ENCODE measurements at regions not wholly inside any gene's neighbourhood (a gene's known extent, or its start where the extent isn't known, plus 50 kb on each side); places are given as distances from the start of the nearest gene placed in this dataset.
A peak's percentile ranks its signal among the peaks of the same experiment; 100 is the strongest.
"Not testable (repeated sequence)": the region's sequence is repeated elsewhere in the genome, so short reads cannot be mapped to it uniquely, and the experiment has no call there.

- H3K4me3 ChIP-seq (ENCODE audit: low read depth, low read length) = not testable (repeated sequence)
- peak; percentile 35 for DNase-seq (ENCODE audit: low read depth)
Measured at GRCh38 chr7:38331853-38332595, 58.6 kb upstream of the TARP start.

GRCh38 chr7:38330861-38331621 lies 57.6 kb upstream of the TARP start:
- H3K4me3 ChIP-seq (ENCODE audit: low read depth, low read length) = no peak overlapping the region
- no peak for TF ChIP-seq MAX (IDR thresholded peaks at IDR 0.05; ENCODE audit: low read depth, low read length)
- no peak for TF ChIP-seq POLR2A (IDR thresholded peaks at IDR 0.05; ENCODE audit: extremely low read depth, insufficient read length)
- TF ChIP-seq MYC (IDR thresholded peaks at IDR 0.05; ENCODE audit: low read depth, low read length) = no peak
- TF ChIP-seq CTCF (IDR thresholded peaks at IDR 0.05; ENCODE audit: low read depth, low read length) = peak; percentile 87
- peak; percentile 87 for DNase-seq (ENCODE audit: low read depth)

- DNase-seq (ENCODE audit: low read depth) = no peak
- no peak for TF ChIP-seq MAX (IDR thresholded peaks at IDR 0.05; ENCODE audit: low read depth, low read length)
- no peak for TF ChIP-seq MYC (IDR thresholded peaks at IDR 0.05; ENCODE audit: low read depth, low read length)
- TF ChIP-seq CTCF (IDR thresholded peaks at IDR 0.05; ENCODE audit: low read depth, low read length) = no peak
- no peak for TF ChIP-seq POLR2A (IDR thresholded peaks at IDR 0.05; ENCODE audit: extremely low read depth, insufficient read length)
- no peak overlapping the region for H3K4me3 ChIP-seq (ENCODE audit: low read depth, low read length)
Measured at GRCh38 chr7:38330039-38330438, 56.6 kb upstream of the TARP start.

GRCh38 chr7:38329340-38329739 lies 55.9 kb upstream of the TARP start:
- H3K4me3 ChIP-seq (ENCODE audit: low read depth, low read length) = no peak overlapping the region
- no peak for TF ChIP-seq CTCF (IDR thresholded peaks at IDR 0.05; ENCODE audit: low read depth, low read length)
- no peak for TF ChIP-seq MAX (IDR thresholded peaks at IDR 0.05; ENCODE audit: low read depth, low read length)
- no peak for TF ChIP-seq MYC (IDR thresholded peaks at IDR 0.05; ENCODE audit: low read depth, low read length)
- TF ChIP-seq POLR2A (IDR thresholded peaks at IDR 0.05; ENCODE audit: extremely low read depth, insufficient read length) = no peak
- no peak for DNase-seq (ENCODE audit: low read depth)

GRCh38 chr7:38328814-38329213 lies 55.4 kb upstream of the TARP start:
- H3K4me3 ChIP-seq (ENCODE audit: low read depth, low read length) = no peak overlapping the region
- no peak for DNase-seq (ENCODE audit: low read depth)
- TF ChIP-seq CTCF (IDR thresholded peaks at IDR 0.05; ENCODE audit: low read depth, low read length) (no peak), MYC (IDR thresholded peaks at IDR 0.05; ENCODE audit: low read depth, low read length) (no peak), MAX (IDR thresholded peaks at IDR 0.05; ENCODE audit: low read depth, low read length) (no peak), POLR2A (IDR thresholded peaks at IDR 0.05; ENCODE audit: extremely low read depth, insufficient read length) (no peak)

GRCh38 chr7:38327637-38328036 lies 54.2 kb upstream of the TARP start:
- DNase-seq (ENCODE audit: low read depth) = no peak
- no peak for TF ChIP-seq CTCF (IDR thresholded peaks at IDR 0.05; ENCODE audit: low read depth, low read length)
- no peak for TF ChIP-seq POLR2A (IDR thresholded peaks at IDR 0.05; ENCODE audit: extremely low read depth, insufficient read length)
- TF ChIP-seq MYC (IDR thresholded peaks at IDR 0.05; ENCODE audit: low read depth, low read length) = no peak
- no peak for TF ChIP-seq MAX (IDR thresholded peaks at IDR 0.05; ENCODE audit: low read depth, low read length)
- no peak overlapping the region for H3K4me3 ChIP-seq (ENCODE audit: low read depth, low read length)
